Mammary epithelial cell (primary cell): ENCODE measurements at regions not wholly inside any gene's neighbourhood (a gene's known extent, or its start where the extent isn't known, plus 50 kb on each side); places are given as distances from the start of the nearest gene placed in this dataset.

ENCODE experiments used
- CTCF ChIP-seq, 2 donors: IDR thresholded peaks in 1 of 2; conservative IDR thresholded peaks in 1 of 2; 2 replicates each; pipeline ENCODE4 v1.5.1; 2011 to 2012; ENCODE audit warnings: inconsistent platforms in 2 of 2, low read length in 2 of 2, mild to moderate bottlenecking in 2 of 2, control low read depth in 1 of 2, low read depth in 1 of 2; ENCODE audit not compliant: insufficient read depth in 1 of 2; ENCODE audit errors: extremely low read depth in 1 of 2
- EZH2 ChIP-seq: IDR thresholded peaks from 2 replicates; pipeline ENCODE4 v1.6.1; 2012; ENCODE audit warnings: low read length, inconsistent platforms, borderline replicate concordance

GRCh38 chr6:56343295-56343694 lies 95.9 kb upstream of the COL21A1 start:
- TF ChIP-seq EZH2, result no peak
- no peak for TF ChIP-seq CTCF (conservative IDR thresholded peaks at IDR 0.05 in 1 of 2, IDR thresholded peaks at IDR 0.05 in 1 of 2; ENCODE audit: extremely low read depth in 1 of 2, insufficient read depth in 1 of 2, low read depth in 1 of 2, low read length in 2 of 2)
